Heart right ventricle (tissue), 16 donors: ENCODE measurements at regions not wholly inside any gene's neighbourhood (a gene's known extent, or its start where the extent isn't known, plus 50 kb on each side); places are given as distances from the start of the nearest gene placed in this dataset.

Experiments
- ATAC-seq, 8 donors: fragments of 200-7000 bp; cut with Tn5 transposase; one replicate each; pipeline ENCODE4 v1.9.1; 2020; ENCODE audit warnings: mild to moderate bottlenecking in 8 of 8, moderate library complexity in 8 of 8, moderate number of reproducible peaks in 1 of 8
- DNase-seq, 2 donors: peaks; one replicate each; pipeline ENCODE4 v3.0.0-alpha.2; 2020
- H3K27ac ChIP-seq, 10 donors: fragments of 200-600 bp; sonication (generic) in 2 of 10; one replicate each; pipeline versions ENCODE4 v1.5.0 to v1.8.0; 2020 to 2022; ENCODE audit warnings: mild to moderate bottlenecking in 3 of 10
- H3K27me3 ChIP-seq, 7 donors: fragments of 200-600 bp; one replicate each; pipeline ENCODE4 v1.8.0; 2021 to 2022; ENCODE audit warnings: mild to moderate bottlenecking in 2 of 7
- H3K36me3 ChIP-seq, 9 donors: fragments of 200-600 bp; sonication (generic) in 1 of 9; one replicate each; pipeline versions ENCODE4 v1.5.0 to v1.8.0; 2020 to 2022; ENCODE audit warnings: mild to moderate bottlenecking in 2 of 9
- H3K4me1 ChIP-seq, 9 donors: fragments of 200-600 bp; sonication (generic) in 1 of 9; one replicate each; pipeline versions ENCODE4 v1.5.0 to v1.8.0; 2020 to 2022; ENCODE audit warnings: mild to moderate bottlenecking in 4 of 9
- H3K4me3 ChIP-seq, 10 donors: fragments of 200-600 bp; sonication (generic) in 2 of 10; one replicate each; pipeline versions ENCODE4 v1.5.0 to v1.8.0; 2020 to 2022; ENCODE audit warnings: mild to moderate bottlenecking in 7 of 10, moderate library complexity in 2 of 10
- H3K9me3 ChIP-seq, 11 donors: fragments of 200-600 bp in 10 of 11; sonication (generic) in 2 of 11; one replicate each; pipeline versions ENCODE4 v1.5.0 to v1.8.0; 2013 to 2022; ENCODE audit warnings: mild to moderate bottlenecking in 2 of 11, control low read depth in 1 of 11, moderate library complexity in 1 of 11
- WGBS, 2 donors: extraction: QIAGEN DNeasy Blood & Tissue Kit; methylation state at CpG; one replicate each; pipeline ENCODE4 v1.1.7; 2013; ENCODE audit warnings: inconsistent platforms in 1 of 2; 5-methylcytosine and 5-hydroxymethylcytosine counted together
- intact Hi-C, 10 donors: fragments of 100-400 bp; cut with DNase I; formaldehyde crosslinking; loops; one replicate each; pipeline versions ENCODE4 v1.11.1 to v1.14.2; 2022
- TF ChIP-seq, protein P1 (sequence below), 9 donors: fragments of 200-600 bp; sonication (generic) in 2 of 9; IDR thresholded peaks; one replicate each; pipeline versions ENCODE4 v1.5.0 to v1.8.0; 2021 to 2022; ENCODE audit warnings: antibody characterized with exemption in 9 of 9, mild to moderate bottlenecking in 5 of 9, moderate library complexity in 1 of 9
- donor health status: Arrhythmogenic right ventricular cardiomyopathy.
- donor health status: ischemic (EF 13 %, LVEDD 7.1; RV severe dilation, severe dysfunction).
- donor health status: healthy with polysubstance abuse.
- donor health status: DM: no; HTN: yes; CAD: no.
- donor health status: DM: no; HTN: no; CAD: no.
- donor health status: ischemic (EF 25% LVEDD 6.9; RV normal size, moderate dysfunction).
- donor health status: ischemic (EF 25% LVEDD 5.7; RV mildly dilated, moderate dysfunction).
- donor health status: healthy.
- donor health status: DM: yes; HTN: yes; CAD: no.
- donor health status: Ischemic cardiomyopathy.
- donor health status: ischemic (EF 35%, LVEDD 5.7; RV mildly dilated, moderate dysfunction).
- donor health status: nonischemic (EF 11% LVEDD 7.7; RV severe dilation, severe dysfunction).
- donor health status: DM: yes; HTN: yes; CAD: no.
- donor health status: PGD.
- donor health status: ischemic (EF 29% LVEDD 5.4; RV normal size, mild dysfunction).
- donor health status: nonischemic (EF 23%, LVEDD 6.1; RV moderate dilation, normal function).

DNA sequence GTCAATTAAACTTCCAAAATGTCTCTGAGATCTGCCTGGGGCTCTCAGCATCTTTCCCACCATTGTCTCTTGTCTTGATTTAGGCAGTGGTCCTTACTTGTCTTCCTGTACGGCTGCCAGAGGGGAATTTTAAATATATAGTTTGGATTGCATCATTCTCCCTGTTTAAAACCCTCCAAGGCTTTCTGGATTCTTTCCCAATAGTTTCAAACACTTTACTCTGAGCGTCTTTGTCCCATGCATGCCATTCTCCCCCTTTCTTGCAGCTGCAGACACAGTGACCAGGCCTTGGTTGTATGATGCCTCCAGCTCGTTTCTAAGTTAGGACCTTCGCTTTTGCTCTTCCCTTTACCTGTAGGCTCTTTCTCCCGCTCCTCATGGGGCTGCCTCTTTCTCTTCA is 323.3 kb upstream of the CTNNB1 start:
- 93 to 94% methylated on average over 5 of the region's 5 CpGs for WGBS, 2 donors
- TF ChIP-seq, protein P1, sequence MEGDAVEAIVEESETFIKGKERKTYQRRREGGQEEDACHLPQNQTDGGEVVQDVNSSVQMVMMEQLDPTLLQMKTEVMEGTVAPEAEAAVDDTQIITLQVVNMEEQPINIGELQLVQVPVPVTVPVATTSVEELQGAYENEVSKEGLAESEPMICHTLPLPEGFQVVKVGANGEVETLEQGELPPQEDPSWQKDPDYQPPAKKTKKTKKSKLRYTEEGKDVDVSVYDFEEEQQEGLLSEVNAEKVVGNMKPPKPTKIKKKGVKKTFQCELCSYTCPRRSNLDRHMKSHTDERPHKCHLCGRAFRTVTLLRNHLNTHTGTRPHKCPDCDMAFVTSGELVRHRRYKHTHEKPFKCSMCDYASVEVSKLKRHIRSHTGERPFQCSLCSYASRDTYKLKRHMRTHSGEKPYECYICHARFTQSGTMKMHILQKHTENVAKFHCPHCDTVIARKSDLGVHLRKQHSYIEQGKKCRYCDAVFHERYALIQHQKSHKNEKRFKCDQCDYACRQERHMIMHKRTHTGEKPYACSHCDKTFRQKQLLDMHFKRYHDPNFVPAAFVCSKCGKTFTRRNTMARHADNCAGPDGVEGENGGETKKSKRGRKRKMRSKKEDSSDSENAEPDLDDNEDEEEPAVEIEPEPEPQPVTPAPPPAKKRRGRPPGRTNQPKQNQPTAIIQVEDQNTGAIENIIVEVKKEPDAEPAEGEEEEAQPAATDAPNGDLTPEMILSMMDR (IDR thresholded peaks at IDR 0.05) = no peak
- no peaks in the 10 kb centered on the region for H3K9me3 ChIP-seq
- no peaks in the 10 kb centered on the region for H3K36me3 ChIP-seq
- ATAC-seq (no peak), DNase-seq (no peak)
- intact Hi-C loops = loop anchor here in 6 of 10 donors (5.0 to 10.0 kb wide), 7 partner anchors 91 to 326 kb away; partner anchors contain the start of gene CTNNB1 (in 1 of the 6)
- peak overlapping the region in 1 of 10 donors; percentile 88 for H3K27ac ChIP-seq
- H3K4me1 ChIP-seq = peaks cover 18 to 55% (median 29%) of the 10 kb centered on the region in 9 donors
- H3K27me3 ChIP-seq = no peaks in the 10 kb centered on the region
- H3K4me3 ChIP-seq = no peak overlapping the region

- DNase-seq = no peak
- H3K9me3 ChIP-seq = no peaks in the 10 kb centered on the region
- ATAC-seq = no peak
- TF ChIP-seq, protein P1 (IDR thresholded peaks at IDR 0.05) = no peak
- H3K27me3 ChIP-seq = no peaks in the 10 kb centered on the region
- intact Hi-C loops = loop anchor here in 6 of 10 donors (5.0 to 10.0 kb wide), 7 partner anchors 92 to 326 kb away; partner anchors contain the start of gene CTNNB1 (in 1 of the 6)
- peak overlapping the region in 6 of 10 donors; percentile 20 to 88 (median 80) for H3K27ac ChIP-seq
- no peaks in the 10 kb centered on the region for H3K36me3 ChIP-seq
- H3K4me1 ChIP-seq = peaks cover 18 to 51% (median 29%) of the 10 kb centered on the region in 9 donors
- no peak overlapping the region for H3K4me3 ChIP-seq
- 96 to 97% methylated on average over 2 of the region's 2 CpGs for WGBS, 2 donors
Measured at GRCh38 chr3:40876496-40876895, 322.8 kb upstream of the CTNNB1 start.

- ATAC-seq (peak; percentile 81 to 94 (median 91)), DNase-seq (peak; percentile 69 to 81)
- intact Hi-C loops = loop anchor here in 6 of 10 donors (2.0 to 10.0 kb wide), 8 partner anchors 93 to 324 kb away; partner anchors contain the start of gene CTNNB1 (in 1 of the 6)
- WGBS, 2 donors = 10 to 13% methylated on average over 11 of the region's 11 CpGs
- TF ChIP-seq, protein P1 (IDR thresholded peaks at IDR 0.05) = no peak
- H3K9me3 ChIP-seq = peaks cover 0 to 9% (median 0%) of the 10 kb centered on the region in 11 donors
- H3K27ac ChIP-seq = peak overlapping the region; percentile 60 to 88 (median 79)
- H3K36me3 ChIP-seq = no peaks in the 10 kb centered on the region
- no peaks in the 10 kb centered on the region for H3K27me3 ChIP-seq
- H3K4me3 ChIP-seq = peak overlapping the region in 1 of 10 donors; percentile 23
- peaks cover 18 to 51% (median 32%) of the 10 kb centered on the region in 9 donors for H3K4me1 ChIP-seq
Measured at GRCh38 chr3:40877631-40878463, 321.5 kb upstream of the CTNNB1 start.

GRCh38 chr3:40878464-40878905 is 320.8 kb upstream of the CTNNB1 start:
- Histone ChIP-seq H3K27ac (peak overlapping the region; percentile 60 to 88 (median 79)), H3K36me3 (no peaks in the 10 kb centered on the region), H3K4me3 (no peak overlapping the region), H3K27me3 (no peaks in the 10 kb centered on the region), H3K4me1 (peaks cover 18 to 51% (median 32%) of the 10 kb centered on the region in 9 donors), H3K9me3 (peaks cover 0 to 9% (median 0%) of the 10 kb centered on the region in 11 donors)
- ATAC-seq (peak in 5 of 8 donors; percentile 3 to 39 (median 9)), DNase-seq (no peak)
- 12 to 14% methylated on average over 3 of the region's 3 CpGs for WGBS, 2 donors
- intact Hi-C loops = loop anchor here in 6 of 10 donors (2.0 to 10.0 kb wide), 8 partner anchors 94 to 324 kb away; partner anchors contain the start of gene CTNNB1 (in 1 of the 6)
- TF ChIP-seq, protein P1 (IDR thresholded peaks at IDR 0.05) = no peak
